Motor neuron (in vitro differentiated cells): ENCODE measurements at regions not wholly inside any gene's neighbourhood (a gene's known extent, or its start where the extent isn't known, plus 50 kb on each side); places are given as distances from the start of the nearest gene placed in this dataset.
"Not testable (repeated sequence)": the region's sequence is repeated elsewhere in the genome, so short reads cannot be mapped to it uniquely, and the experiment has no call there.

Experiments
- ATAC-seq, 8 experiments: fragments of 200-7000 bp; cut with Tn5 transposase; replicated peaks in 6 of 8; 2 replicates each; pipeline ENCODE4 v1.8.0; 2021; ENCODE audit warnings: mild to moderate bottlenecking in 8 of 8, moderate library complexity in 8 of 8
- H3K27ac ChIP-seq, 2 donors: fragments of 250-450 bp; sonication (Bioruptor Pico); 2 replicates each; pipeline ENCODE4 v1.9.0; 2021; ENCODE audit warnings: antibody characterized with exemption in 2 of 2, mild to moderate bottlenecking in 2 of 2, moderate library complexity in 1 of 2
- H3K4me1 ChIP-seq, 2 donors: fragments of 250-450 bp; sonication (Bioruptor Pico); replicated peaks in 1 of 2; 2 replicates each; pipeline ENCODE4 v1.6.1; 2021; ENCODE audit warnings: antibody characterized with exemption in 2 of 2, mild to moderate bottlenecking in 2 of 2, moderate library complexity in 1 of 2
- H3K4me3 ChIP-seq, 5 donors: fragments of 250-450 bp; sonication (Bioruptor Pico); 2 replicates each; pipeline ENCODE4 v1.9.0; 2021; ENCODE audit warnings: antibody characterized with exemption in 5 of 5, mild to moderate bottlenecking in 5 of 5, moderate library complexity in 4 of 5
- WGBS, 10 experiments: fragments of 450-650 bp; shearing (Covaris generic); methylation state at CpG; one replicate each; pipeline ENCODE4 v1.0.0; 2022; 5-methylcytosine and 5-hydroxymethylcytosine counted together
- in situ Hi-C, 9 experiments: fragments of 400-800 bp; cut with MboI; loops; one replicate each; pipeline ENCODE4 v1.15.0; 2021; ENCODE audit warnings: low sequenced_read_pairs in 9 of 9, low pct_unique_long_range_greater_than_20kb in 2 of 9; ENCODE audit not compliant: unreplicated experiment in 9 of 9

- ATAC-seq = no peak
- Histone ChIP-seq H3K4me1 (no peaks in the 10 kb centered on the region), H3K4me3 (no peak overlapping the region), H3K27ac (no peak overlapping the region)
- in situ Hi-C loops = loop anchor here in 1 of 9 experiments (25.0 kb wide), 1 partner anchor 399 kb away; no protein-coding TSS in a partner anchor
- 0 to 88% (median 48%) methylated on average over 1 of the region's 1 CpG; no CpG with 5 or more reads in 2 of the 10 experiments for WGBS, 10 experiments
Observed at GRCh38 chr14:31911160-31911559, 165.9 kb upstream of the ARHGAP5 start.

- Histone ChIP-seq H3K27ac (no peak overlapping the region), H3K4me3 (no peak overlapping the region), H3K4me1 (no peaks in the 10 kb centered on the region)
- in situ Hi-C loops = loop anchor here in 1 of 9 experiments (25.0 kb wide), 1 partner anchor 401 kb away; no protein-coding TSS in a partner anchor
- no peak for ATAC-seq
- 60 to 86% methylated on average over 1 to 3 of the region's 4 CpGs; no CpG with 5 or more reads in 8 of the 10 experiments for WGBS, 10 experiments
Observed at GRCh38 chr14:31913370-31913769, 163.7 kb upstream of the ARHGAP5 start.

- 100% methylated on average over 1 of the region's 7 CpGs; no CpG with 5 or more reads in 9 of the 10 experiments for whole genome bisulfite sequencing, 10 experiments
- not testable (repeated sequence) for ATAC-seq, H3K27ac ChIP-seq, H3K4me3 ChIP-seq
- H3K4me1 ChIP-seq = peaks cover 4 to 12% of the 10 kb centered on the region in 2 donors
- in situ Hi-C loops = loop anchor here in 1 of 9 experiments (25.0 kb wide), 1 partner anchor 406 kb away; no protein-coding TSS in a partner anchor
Observed at GRCh38 chr14:31918289-31918688, 158.8 kb upstream of the ARHGAP5 start.

- ATAC-seq = no peak
- H3K27ac ChIP-seq = no peak overlapping the region
Observed at GRCh38 chr14:31920001-31920400, 157.1 kb upstream of the ARHGAP5 start.

GRCh38 chr14:31920989-31921650, 156.0 kb upstream of the ARHGAP5 start:
- WGBS, 10 experiments = 31 to 100% (median 65%) methylated on average over 1 to 5 of the region's 5 CpGs; no CpG with 5 or more reads in 2 of the 10 experiments
- in situ Hi-C loops = loop anchor here in 1 of 9 experiments (25.0 kb wide), 1 partner anchor 409 kb away; no protein-coding TSS in a partner anchor
- Histone ChIP-seq H3K4me3 (no peak overlapping the region), H3K4me1 (peaks cover 4 to 12% of the 10 kb centered on the region in 2 donors), H3K27ac (no peak overlapping the region)
- ATAC-seq = peak in 4 of 8 experiments; percentile 31 to 70 (median 49)

More at GRCh38 chr14:31920001-31920400, 157.1 kb upstream of the ARHGAP5 start:
- Histone ChIP-seq H3K4me1 (peaks cover 4 to 12% of the 10 kb centered on the region in 2 donors), H3K4me3 (no peak overlapping the region)
- in situ Hi-C loops = loop anchor here in 1 of 9 experiments (25.0 kb wide), 1 partner anchor 408 kb away; no protein-coding TSS in a partner anchor
- WGBS, 10 experiments = 40 to 100% (median 80%) methylated on average over 1 of the region's 1 CpG; no CpG with 5 or more reads in 3 of the 10 experiments

- in situ Hi-C loops = loop anchor here in 1 of 9 experiments (25.0 kb wide), 1 partner anchor 409 kb away; no protein-coding TSS in a partner anchor
- ATAC-seq = no peak
- Histone ChIP-seq H3K4me3 (no peak overlapping the region), H3K4me1 (peaks cover 6 to 14% of the 10 kb centered on the region in 2 donors), H3K27ac (no peak overlapping the region)
- WGBS, 10 experiments = 0 to 100% (median 71%) methylated on average over 1 to 4 of the region's 5 CpGs; no CpG with 5 or more reads in 1 of the 10 experiments
Observed at GRCh38 chr14:31921721-31922120, 155.4 kb upstream of the ARHGAP5 start.

GRCh38 chr14:31926123-31926522, 151.0 kb upstream of the ARHGAP5 start:
- Histone ChIP-seq H3K27ac (no peak overlapping the region), H3K4me1 (peaks cover 19 to 27% of the 10 kb centered on the region in 2 donors), H3K4me3 (no peak overlapping the region)
- ATAC-seq = peak in 3 of 8 experiments; percentile 51 to 60 (median 57)
- in situ Hi-C loops = loop anchor here in 2 of 9 experiments (25.0 kb wide), 2 partner anchors 336 to 536 kb away; no protein-coding TSS in a partner anchor
- 17 to 100% (median 71%) methylated on average over 1 of the region's 1 CpG; no CpG with 5 or more reads in 6 of the 10 experiments for WGBS, 10 experiments

GRCh38 chr14:31926652-31927347, 150.3 kb upstream of the ARHGAP5 start:
- H3K4me3 ChIP-seq = no peak overlapping the region
- peaks cover 19 to 20% of the 10 kb centered on the region in 2 donors for H3K4me1 ChIP-seq
- in situ Hi-C loops = loop anchor here in 2 of 9 experiments (25.0 kb wide), 2 partner anchors 336 to 536 kb away; no protein-coding TSS in a partner anchor
- H3K27ac ChIP-seq = no peak overlapping the region
- 20 to 90% (median 80%) methylated on average over 1 to 6 of the region's 6 CpGs; no CpG with 5 or more reads in 1 of the 10 experiments for WGBS, 10 experiments
- peak in 5 of 8 experiments; percentile 20 to 38 (median 30) for ATAC-seq

- peak overlapping the region in 1 of 2 donors; percentile 5 for H3K27ac ChIP-seq
- WGBS, 10 experiments = 18 to 67% (median 29%) methylated on average over 1 to 6 of the region's 6 CpGs; no CpG with 5 or more reads in 2 of the 10 experiments
Observed at GRCh38 chr14:31927348-31927832, 149.7 kb upstream of the ARHGAP5 start.

GRCh38 chr14:31930070-31930469, 147.0 kb upstream of the ARHGAP5 start:
- no peak overlapping the region for H3K4me3 ChIP-seq
- no peak for ATAC-seq
- H3K27ac ChIP-seq = no peak overlapping the region
- 40 to 100% (median 80%) methylated on average over 1 of the region's 1 CpG; no CpG with 5 or more reads in 5 of the 10 experiments for WGBS, 10 experiments
- H3K4me1 ChIP-seq = peaks cover 18 to 24% of the 10 kb centered on the region in 2 donors
- in situ Hi-C loops = loop anchor here in 2 of 9 experiments (10.0 to 25.0 kb wide), 3 partner anchors 325 to 532 kb away; no protein-coding TSS in a partner anchor

More at GRCh38 chr14:31927348-31927832, 149.7 kb upstream of the ARHGAP5 start:
- ATAC-seq = peak in 7 of 8 experiments; percentile 60 to 100 (median 99)
- no peak overlapping the region for H3K4me3 ChIP-seq
- in situ Hi-C loops = loop anchor here in 2 of 9 experiments (25.0 kb wide), 2 partner anchors 335 to 535 kb away; no protein-coding TSS in a partner anchor
- H3K4me1 ChIP-seq = peaks cover 15 to 16% of the 10 kb centered on the region in 2 donors

GRCh38 chr14:31930493-31931240, 146.4 kb upstream of the ARHGAP5 start:
- ATAC-seq = no peak
- 68 to 100% (median 80%) methylated on average over 1 to 3 of the region's 3 CpGs; no CpG with 5 or more reads in 3 of the 10 experiments for WGBS, 10 experiments

More at GRCh38 chr14:31930493-31931240, 146.4 kb upstream of the ARHGAP5 start:
- Histone ChIP-seq H3K4me3 (no peak overlapping the region), H3K27ac (no peak overlapping the region), H3K4me1 (peaks cover 24 to 28% of the 10 kb centered on the region in 2 donors)
- in situ Hi-C loops = loop anchor here in 2 of 9 experiments (10.0 to 25.0 kb wide), 3 partner anchors 324 to 532 kb away; no protein-coding TSS in a partner anchor
